DND-41 (cell line): ENCODE measurements at regions not wholly inside any gene's neighbourhood (a gene's known extent, or its start where the extent isn't known, plus 50 kb on each side); places are given as distances from the start of the nearest gene placed in this dataset.
"Not testable (repeated sequence)": the region's sequence is repeated elsewhere in the genome, so short reads cannot be mapped to it uniquely, and the experiment has no call there.

Experiments
- ATAC-seq: fragments of 200-7000 bp; cut with Tn5 transposase; 3 replicates; pipeline ENCODE4 v1.9.1; 2021; ENCODE audit warnings: low read depth; ENCODE audit not compliant: insufficient read depth
- DNase-seq: peaks from one replicate; pipeline ENCODE4 v3.0.0-alpha.2; 2020
- H2AFZ ChIP-seq: 2 replicates; pipeline ENCODE4 v1.6.0; 2012; ENCODE audit warnings: low read depth, low read length
- H3K27ac ChIP-seq: 2 replicates; pipeline ENCODE4 v1.5.1; 2012; ENCODE audit warnings: low read length, inconsistent platforms
- H3K27me3 ChIP-seq: fragments of 200-600 bp; sonication (generic); 2 replicates; pipeline ENCODE4 v1.6.0; 2012; ENCODE audit warnings: low read length, mild to moderate bottlenecking, inconsistent platforms; ENCODE audit not compliant: insufficient read depth, poor library complexity
- H3K36me3 ChIP-seq: 2 replicates; pipeline ENCODE4 v1.5.1; 2012; ENCODE audit warnings: low read length, inconsistent platforms; ENCODE audit not compliant: insufficient read depth
- H3K4me1 ChIP-seq: 2 replicates; pipeline ENCODE4 v1.5.1; 2012; ENCODE audit warnings: mild to moderate bottlenecking, low read length; ENCODE audit not compliant: insufficient read depth
- H3K4me2 ChIP-seq: 2 replicates; pipeline ENCODE4 v1.6.0; 2012; ENCODE audit warnings: mild to moderate bottlenecking, moderate library complexity, low read length, inconsistent platforms; ENCODE audit not compliant: insufficient read depth
- H3K4me3 ChIP-seq, 2 experiments: fragments of 200-600 bp in 1 of 2; shearing (Covaris generic) in 1 of 2; 2 replicates each; pipeline ENCODE4 v1.5.1; 2012 to 2016; ENCODE audit warnings: inconsistent platforms in 2 of 2, low read length in 2 of 2, mild to moderate bottlenecking in 2 of 2, low read depth in 1 of 2, moderate library complexity in 1 of 2
- H3K79me2 ChIP-seq: 2 replicates; pipeline ENCODE4 v1.6.0; 2012; ENCODE audit warnings: low read length, inconsistent platforms; ENCODE audit not compliant: insufficient read depth
- H3K9ac ChIP-seq: 2 replicates; pipeline ENCODE4 v1.6.0; 2012; ENCODE audit warnings: low read depth, mild to moderate bottlenecking, inconsistent platforms, low read length, moderate library complexity
- H3K9me3 ChIP-seq: 2 replicates; pipeline ENCODE4 v1.5.1; 2012; ENCODE audit warnings: low read length, moderate library complexity, mild to moderate bottlenecking, inconsistent platforms; ENCODE audit not compliant: insufficient read depth, severe bottlenecking
- H4K20me1 ChIP-seq: 2 replicates; pipeline ENCODE4 v1.6.0; 2012; ENCODE audit warnings: low read length; ENCODE audit not compliant: insufficient read depth
- EZH2 ChIP-seq: IDR thresholded peaks from 3 replicates; pipeline ENCODE4 v1.6.1; 2012; ENCODE audit warnings: borderline replicate concordance, low read depth, mild to moderate bottlenecking, moderate library complexity, low read length, inconsistent platforms; ENCODE audit not compliant: severe bottlenecking
- TF ChIP-seq, protein P1 (sequence below): IDR thresholded peaks from 2 replicates; pipeline ENCODE4 v1.5.1; 2012; ENCODE audit warnings: borderline replicate concordance, low read length, moderate library complexity, mild to moderate bottlenecking; ENCODE audit not compliant: poor library complexity, severe bottlenecking; ENCODE audit errors: extremely low read depth

DNA sequence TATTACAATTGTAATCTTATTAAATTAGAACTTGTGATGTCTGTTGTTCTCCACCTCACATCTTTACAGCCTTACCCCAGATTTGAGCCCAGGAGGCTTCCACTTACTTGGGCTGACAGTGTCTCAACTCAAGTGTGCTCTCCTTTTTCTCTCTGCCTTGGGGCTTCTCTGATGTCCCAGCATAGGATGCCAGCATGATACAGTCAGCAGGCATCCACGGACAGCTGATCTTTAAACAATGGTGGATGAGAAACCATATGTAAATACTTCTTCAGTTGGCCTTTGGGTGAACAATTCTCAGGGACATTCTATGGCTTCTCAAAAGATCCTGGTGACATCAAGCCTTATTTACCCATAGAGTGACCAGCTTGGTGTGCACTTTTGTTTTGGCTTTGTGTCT is 107.6 kb upstream of the GORAB start:
- Histone ChIP-seq H2AFZ (no peak overlapping the region), H3K4me1 (no peaks in the 10 kb centered on the region), H3K4me2 (no peak overlapping the region), H4K20me1 (no peaks in the 10 kb centered on the region), H3K4me3 (no peak overlapping the region), H3K27ac (no peak overlapping the region), H3K79me2 (no peaks in the 10 kb centered on the region), H3K36me3 (no peaks in the 10 kb centered on the region), H3K9ac (no peak overlapping the region), H3K27me3 (no peaks in the 10 kb centered on the region), H3K9me3 (no peaks in the 10 kb centered on the region)
- TF ChIP-seq, protein P1, sequence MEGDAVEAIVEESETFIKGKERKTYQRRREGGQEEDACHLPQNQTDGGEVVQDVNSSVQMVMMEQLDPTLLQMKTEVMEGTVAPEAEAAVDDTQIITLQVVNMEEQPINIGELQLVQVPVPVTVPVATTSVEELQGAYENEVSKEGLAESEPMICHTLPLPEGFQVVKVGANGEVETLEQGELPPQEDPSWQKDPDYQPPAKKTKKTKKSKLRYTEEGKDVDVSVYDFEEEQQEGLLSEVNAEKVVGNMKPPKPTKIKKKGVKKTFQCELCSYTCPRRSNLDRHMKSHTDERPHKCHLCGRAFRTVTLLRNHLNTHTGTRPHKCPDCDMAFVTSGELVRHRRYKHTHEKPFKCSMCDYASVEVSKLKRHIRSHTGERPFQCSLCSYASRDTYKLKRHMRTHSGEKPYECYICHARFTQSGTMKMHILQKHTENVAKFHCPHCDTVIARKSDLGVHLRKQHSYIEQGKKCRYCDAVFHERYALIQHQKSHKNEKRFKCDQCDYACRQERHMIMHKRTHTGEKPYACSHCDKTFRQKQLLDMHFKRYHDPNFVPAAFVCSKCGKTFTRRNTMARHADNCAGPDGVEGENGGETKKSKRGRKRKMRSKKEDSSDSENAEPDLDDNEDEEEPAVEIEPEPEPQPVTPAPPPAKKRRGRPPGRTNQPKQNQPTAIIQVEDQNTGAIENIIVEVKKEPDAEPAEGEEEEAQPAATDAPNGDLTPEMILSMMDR: no peak
- TF ChIP-seq EZH2: no peak
- no peak for ATAC-seq
- no peak for DNase-seq

DNA sequence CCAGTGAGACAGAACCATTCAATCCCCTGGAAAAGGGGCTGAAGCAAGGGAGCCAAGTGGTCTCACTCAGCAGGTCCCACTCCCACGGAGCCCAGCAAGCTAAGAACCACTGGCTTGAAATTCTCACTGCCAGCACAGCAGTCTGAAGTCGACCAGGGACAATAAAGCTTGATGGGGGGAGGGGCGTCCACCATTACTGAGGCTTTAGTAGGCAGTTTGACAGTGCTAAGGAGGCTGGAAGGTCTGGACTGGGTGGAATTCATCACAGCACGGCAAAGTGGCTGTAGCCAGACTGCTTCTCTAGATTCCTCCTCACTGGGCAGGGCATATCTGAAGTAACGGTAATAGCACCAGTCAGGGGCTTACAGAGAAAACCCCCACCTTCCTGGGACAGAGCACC is 105.4 kb upstream of the GORAB start:
- Histone ChIP-seq H3K27ac (no peak overlapping the region), H3K36me3 (no peaks in the 10 kb centered on the region), H3K27me3 (no peaks in the 10 kb centered on the region), H2AFZ (no peak overlapping the region), H3K4me2 (no peak overlapping the region), H3K79me2 (no peaks in the 10 kb centered on the region), H3K9ac (no peak overlapping the region), H3K4me1 (no peaks in the 10 kb centered on the region), H3K9me3 (no peaks in the 10 kb centered on the region), H3K4me3 (no peak overlapping the region), H4K20me1 (no peaks in the 10 kb centered on the region)
- TF ChIP-seq EZH2: no peak
- TF ChIP-seq, protein P1: no peak
- DNase-seq: no peak
- no peak for ATAC-seq

DNA sequence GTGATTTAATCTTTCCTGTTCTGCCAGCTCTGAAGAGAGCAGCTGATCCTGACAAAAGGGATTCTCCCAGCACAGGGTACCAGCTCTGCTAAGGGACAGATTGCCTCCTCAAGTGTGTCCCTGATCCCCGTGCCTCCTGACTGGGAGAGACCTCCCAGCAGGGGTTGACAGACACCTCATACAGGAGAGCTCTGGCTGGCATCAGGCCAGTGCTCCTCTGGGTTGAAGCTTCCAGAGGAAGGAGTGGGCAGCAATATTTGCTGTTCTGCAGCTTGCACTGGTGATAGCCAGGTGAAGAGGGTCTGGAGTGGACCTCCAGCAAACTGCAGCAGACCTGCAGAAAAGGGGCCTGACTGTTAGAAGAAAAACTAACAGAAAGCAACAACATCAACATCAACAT is 105.0 kb upstream of the GORAB start:
- not testable (repeated sequence) for H3K9ac ChIP-seq, H3K4me3 ChIP-seq, H3K9me3 ChIP-seq, H2AFZ ChIP-seq, H3K27ac ChIP-seq, DNase-seq, H3K36me3 ChIP-seq, ATAC-seq, H3K4me2 ChIP-seq, H3K4me1 ChIP-seq, H4K20me1 ChIP-seq, H3K79me2 ChIP-seq, H3K27me3 ChIP-seq

DNA sequence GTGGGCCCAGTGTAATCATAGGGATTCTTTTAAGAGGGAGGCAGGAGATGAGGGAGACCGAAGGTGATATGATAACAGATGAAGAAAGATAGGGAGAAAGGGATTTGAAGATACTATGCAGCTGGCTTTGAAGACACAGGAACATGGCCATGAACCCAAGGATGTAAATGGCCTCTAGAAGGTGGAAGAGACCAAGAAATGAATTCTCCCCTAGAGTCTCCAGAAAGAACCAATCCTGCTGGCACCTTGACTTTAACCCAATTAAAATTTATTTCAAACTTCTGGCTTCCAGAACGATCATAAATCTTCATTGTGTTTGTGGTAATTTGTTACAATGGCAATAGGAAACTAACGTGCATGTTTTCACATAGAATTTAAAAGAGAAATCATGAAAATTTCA is 95.0 kb upstream of the GORAB start:
- Histone ChIP-seq H3K9me3 (no peaks in the 10 kb centered on the region), H3K27ac (no peak overlapping the region), H3K36me3 (no peaks in the 10 kb centered on the region), H2AFZ (no peak overlapping the region), H3K4me1 (no peaks in the 10 kb centered on the region), H3K4me2 (no peak overlapping the region), H3K27me3 (no peaks in the 10 kb centered on the region), H3K9ac (no peak overlapping the region), H4K20me1 (no peaks in the 10 kb centered on the region), H3K4me3 (no peak overlapping the region), H3K79me2 (no peaks in the 10 kb centered on the region)
- ATAC-seq (no peak), DNase-seq (no peak)
- TF ChIP-seq, protein P1: peak; percentile 34
- no peak for TF ChIP-seq EZH2
